Cardiac septum (tissue), 1 donor: ENCODE measurements at regions not wholly inside any gene's neighbourhood (a gene's known extent, or its start where the extent isn't known, plus 50 kb on each side); places are given as distances from the start of the nearest gene placed in this dataset.

Source experiments
- DNase-seq: peaks from one replicate; pipeline ENCODE4 v3.0.0-alpha.2; 2020; ENCODE audit warnings: low spot score
- intact Hi-C: fragments of 100-400 bp; cut with DNase I; formaldehyde crosslinking; loops from one replicate; pipeline ENCODE4 v1.14.0; 2022
- donor health status: DM: no; HTN: no; CAD: no.

DNA sequence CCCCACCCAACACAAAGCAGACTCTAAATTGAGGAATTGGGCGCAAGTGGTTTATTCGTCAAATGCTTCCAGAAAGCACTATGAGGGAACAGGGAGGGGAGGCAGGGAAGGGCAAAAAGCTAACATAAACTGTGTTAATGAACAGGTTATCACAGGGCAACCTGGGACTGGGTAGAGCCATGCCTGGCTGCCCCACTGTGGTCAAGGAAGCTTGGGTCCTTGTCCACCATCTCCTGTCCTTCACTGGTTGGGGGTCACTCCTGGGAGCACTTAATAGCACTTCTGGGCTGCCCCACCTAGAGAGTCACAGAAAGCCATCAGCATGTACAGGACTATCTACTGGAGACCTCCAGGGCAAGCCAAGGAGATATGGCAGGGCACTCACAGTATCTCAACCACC, 102.3 kb downstream of the LINC00237 start:
- no peak for DNase-seq
- intact Hi-C loops: no loop called here

DNA sequence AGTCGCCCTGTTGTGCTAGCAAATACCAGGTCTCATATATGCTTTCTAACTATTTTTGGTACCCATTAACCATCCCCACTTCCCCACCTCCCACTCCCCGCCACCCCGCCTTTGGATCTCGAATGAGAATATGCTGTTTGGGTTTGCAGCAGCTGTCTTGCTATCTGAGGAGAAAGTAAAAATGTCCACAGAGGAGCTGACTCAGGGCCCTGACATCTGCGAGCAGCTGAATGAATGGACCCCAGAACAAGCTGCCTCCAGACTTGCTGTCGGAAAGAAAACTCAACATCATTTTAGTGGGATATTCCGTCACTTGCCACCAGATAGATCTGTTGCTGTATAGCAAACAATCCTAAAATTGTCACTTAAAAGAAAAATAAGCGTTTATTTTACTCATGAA, 103.7 kb downstream of the LINC00237 start:
- intact Hi-C loops: no loop called here
- DNase-seq: no peak

DNA sequence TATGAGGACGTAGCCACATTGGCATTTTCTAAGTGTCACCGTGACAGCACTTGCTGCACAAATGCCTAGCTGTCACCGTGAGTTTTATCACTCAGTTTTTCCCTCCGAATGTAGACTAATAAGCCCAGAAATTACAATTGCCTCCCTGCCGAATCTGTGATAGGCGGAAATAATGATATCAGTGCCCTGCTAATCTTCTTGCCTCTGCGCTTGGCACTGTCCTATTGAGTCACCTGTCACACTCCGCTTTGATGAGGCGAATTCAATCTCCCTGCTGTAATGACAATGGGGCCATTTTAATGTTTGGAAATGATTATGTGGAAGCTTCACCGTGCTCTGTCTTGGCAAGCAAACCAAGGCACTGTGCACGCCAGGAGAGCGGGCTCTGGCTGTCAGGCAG, 112.8 kb downstream of the LINC00237 start:
- no peak for DNase-seq
- intact Hi-C loops: no loop called here

DNA sequence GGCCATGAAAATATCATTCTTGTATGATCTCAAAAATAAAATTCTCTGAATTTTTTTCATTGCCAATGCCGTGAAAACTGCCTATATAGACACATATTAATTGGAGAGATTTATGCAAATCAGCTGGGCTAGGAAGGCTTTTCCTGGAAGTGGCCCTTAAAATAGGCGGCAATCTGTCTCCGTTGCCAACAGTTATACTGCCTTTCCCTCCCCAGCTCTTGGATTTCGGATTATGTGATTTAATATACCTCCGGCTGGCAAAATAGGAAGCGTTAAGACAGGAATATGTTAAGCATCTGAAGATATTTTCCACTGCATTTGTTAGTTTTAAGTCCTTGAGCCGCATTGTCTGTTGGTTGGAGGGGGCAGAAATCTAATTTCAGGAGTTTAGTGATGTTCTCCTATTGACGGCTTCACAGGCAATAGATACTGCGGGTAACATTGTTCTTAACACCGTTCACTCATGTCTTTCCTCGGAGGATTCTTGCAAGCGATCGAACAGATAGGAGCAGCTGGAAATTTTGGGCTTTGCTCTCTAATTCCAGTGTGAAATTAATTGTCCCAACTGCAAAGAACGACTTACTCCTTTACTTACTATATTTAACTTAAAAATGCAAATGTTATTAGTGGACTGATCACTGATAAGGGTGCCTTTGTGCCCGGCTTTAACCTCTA, 113.3 kb downstream of the LINC00237 start:
- intact Hi-C loops: no loop called here
- DNase-seq: no peak

DNA sequence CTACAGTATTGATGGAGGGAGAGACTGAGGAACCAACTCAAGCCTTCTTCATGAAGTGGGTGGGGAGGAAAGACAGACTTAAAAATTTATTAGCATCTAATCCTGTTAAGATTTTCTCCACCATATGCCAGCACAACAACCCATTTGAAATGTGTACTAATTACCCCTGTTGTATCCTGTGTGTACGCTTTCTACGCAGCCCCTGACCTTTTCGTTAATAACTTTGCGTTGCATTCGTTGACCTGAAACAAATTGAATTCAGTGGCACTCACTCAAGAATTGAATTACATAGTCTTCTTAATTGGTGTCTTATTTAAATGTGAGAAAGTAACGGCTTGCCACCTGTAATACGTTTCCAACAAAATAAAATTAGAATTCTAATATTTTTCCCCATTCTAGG, 113.9 kb downstream of the LINC00237 start:
- no peak for DNase-seq
- intact Hi-C loops: no loop called here

DNA sequence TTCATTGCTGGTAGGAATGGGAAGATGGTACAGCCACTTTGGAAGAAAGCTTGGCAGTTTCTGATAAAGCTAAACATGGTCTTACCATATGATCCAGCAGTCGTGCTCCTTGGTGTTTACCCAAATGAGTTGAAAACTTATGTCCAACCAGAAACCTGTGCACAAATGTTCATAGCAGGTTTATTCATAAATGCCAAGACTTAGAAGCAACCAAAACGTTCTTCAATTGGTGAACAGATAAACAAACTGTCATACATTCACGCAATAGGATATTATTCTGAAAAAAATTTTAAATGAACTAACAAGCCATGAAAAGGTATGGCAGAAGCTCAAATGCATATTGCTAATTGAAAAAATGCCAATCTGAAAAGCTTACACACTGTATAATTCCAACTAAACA, 117.1 kb downstream of the LINC00237 start:
- no peak for DNase-seq
- intact Hi-C loops: no loop called here

DNA sequence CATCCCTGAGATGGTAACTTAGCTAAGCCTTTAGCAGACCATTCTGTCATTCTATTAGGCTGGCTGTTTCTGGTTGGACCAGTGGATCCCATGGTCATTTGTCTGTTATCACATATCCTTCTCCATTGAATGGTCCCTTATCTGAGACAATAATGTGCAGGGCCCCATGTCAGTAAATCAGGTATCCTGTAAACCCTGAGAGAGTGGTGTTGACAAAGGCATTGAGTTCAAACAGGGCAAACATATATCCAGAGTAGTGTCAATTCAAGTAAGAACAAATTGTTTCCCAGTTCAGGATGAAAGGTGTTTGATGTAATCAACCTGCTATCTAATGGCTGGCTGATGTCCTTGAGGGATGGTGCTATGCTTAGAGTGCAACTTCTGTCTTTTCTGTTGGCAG, 126.2 kb downstream of the LINC00237 start:
- intact Hi-C loops: no loop called here
- DNase-seq: no peak

DNA sequence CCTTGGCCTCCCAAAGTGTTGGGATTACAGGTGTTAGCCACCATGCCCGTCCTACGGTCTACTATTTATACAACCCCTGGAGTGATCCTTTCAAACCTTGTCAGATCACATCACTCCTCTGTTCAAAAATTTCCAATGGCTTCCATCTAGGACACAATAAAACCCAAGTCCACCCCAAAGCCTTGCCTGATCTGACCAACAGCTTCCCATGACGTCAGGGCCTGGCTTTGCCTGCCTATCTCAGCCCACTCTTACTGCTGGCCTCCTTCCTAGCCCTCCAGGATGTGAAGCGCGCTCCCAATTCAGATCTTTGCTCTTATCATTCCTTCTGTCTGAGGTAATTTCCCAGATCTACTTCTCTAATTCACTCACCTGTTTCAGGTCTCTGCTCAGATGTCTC, 128.4 kb downstream of the LINC00237 start:
- intact Hi-C loops: no loop called here

DNA sequence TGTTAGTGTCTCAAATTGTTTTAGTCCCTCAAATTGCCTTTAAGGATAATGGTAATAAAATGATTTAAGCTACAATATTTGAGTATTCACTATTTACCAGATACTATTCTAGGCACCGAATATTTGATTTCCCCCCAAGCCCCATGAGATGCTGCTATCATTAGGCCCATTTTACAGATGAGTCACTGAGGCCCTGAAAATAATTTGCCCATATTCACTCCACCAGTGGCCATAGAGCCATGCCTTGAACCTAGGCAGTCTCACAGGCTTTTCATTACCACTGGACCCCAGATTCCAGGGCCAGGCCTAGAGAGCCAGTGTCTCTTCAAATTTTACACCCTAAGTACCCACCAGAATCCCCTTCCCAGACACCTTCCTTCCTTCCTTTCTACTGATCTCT, 133.7 kb downstream of the LINC00237 start:
- intact Hi-C loops: no loop called here
- no peak for DNase-seq

More for the DNA sequence above, 128.4 kb downstream of the LINC00237 start:
- no peak for DNase-seq

DNA sequence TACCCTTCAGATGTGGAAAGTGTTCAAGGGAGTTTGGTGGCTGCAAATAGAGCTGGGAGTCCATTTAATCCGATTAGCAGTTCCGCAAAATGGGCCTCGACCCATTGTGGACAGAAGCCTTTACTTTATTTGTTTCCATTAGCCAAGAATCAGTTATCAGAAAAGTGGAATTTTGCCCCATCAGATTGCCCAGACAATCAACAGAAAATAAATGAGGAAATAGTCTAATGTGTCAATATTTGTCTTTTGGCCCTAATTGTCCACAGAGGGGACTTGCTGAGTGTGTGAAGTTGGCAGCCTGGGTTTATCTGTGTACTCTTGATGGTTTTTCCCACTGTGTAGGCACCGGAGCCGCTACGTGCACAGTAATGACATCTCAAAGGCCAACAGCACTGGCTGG, 134.3 kb downstream of the LINC00237 start:
- intact Hi-C loops: no loop called here
- no peak for DNase-seq

DNA sequence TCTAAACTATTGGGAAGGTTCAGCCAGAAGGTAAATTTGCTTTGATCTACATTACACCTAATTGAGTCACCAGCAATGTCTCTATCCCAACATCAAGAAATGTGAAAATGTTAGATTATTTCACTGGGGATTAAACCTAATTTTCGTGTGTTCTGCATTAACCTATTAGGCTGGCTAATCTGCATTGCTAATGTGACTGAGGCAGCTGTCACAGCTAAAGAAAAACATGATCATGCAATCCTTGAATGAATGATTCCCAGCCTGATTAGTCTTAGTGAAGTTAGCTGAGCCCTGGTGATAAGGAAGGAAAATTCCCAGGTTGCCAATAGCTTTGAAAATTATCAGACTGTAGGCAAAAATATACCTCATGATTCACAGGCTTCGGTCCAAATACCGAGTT, 135.3 kb downstream of the LINC00237 start:
- DNase-seq: no peak
- intact Hi-C loops: no loop called here

DNA sequence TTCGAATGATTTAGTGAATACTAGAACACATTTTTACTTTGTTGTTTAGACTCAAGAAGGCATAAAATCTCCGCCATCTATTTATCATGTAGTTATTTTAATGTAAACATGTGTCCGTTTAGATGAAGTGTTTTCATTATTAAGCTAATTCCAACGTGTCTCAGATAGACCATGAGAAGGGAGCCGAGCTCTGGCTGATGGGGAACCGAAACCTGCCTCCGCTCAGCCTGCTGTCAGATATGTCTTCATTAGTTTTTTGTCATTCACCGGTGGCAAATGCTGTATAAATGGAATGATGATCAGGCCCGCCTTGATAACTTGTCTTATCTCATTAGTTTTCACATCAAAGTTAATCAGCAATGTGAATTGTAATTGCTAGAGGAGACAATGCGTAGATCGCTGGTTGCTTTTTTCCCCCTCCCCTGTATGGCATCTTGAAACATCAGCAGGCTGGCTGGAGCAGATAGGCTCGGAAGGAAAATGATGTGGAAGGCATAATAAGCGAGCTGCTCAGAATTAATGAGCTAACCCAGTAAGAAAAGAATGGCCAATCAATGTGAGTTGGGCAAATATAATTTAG, 136.4 kb downstream of the LINC00237 start:
- no peak for DNase-seq
- intact Hi-C loops: no loop called here

DNA sequence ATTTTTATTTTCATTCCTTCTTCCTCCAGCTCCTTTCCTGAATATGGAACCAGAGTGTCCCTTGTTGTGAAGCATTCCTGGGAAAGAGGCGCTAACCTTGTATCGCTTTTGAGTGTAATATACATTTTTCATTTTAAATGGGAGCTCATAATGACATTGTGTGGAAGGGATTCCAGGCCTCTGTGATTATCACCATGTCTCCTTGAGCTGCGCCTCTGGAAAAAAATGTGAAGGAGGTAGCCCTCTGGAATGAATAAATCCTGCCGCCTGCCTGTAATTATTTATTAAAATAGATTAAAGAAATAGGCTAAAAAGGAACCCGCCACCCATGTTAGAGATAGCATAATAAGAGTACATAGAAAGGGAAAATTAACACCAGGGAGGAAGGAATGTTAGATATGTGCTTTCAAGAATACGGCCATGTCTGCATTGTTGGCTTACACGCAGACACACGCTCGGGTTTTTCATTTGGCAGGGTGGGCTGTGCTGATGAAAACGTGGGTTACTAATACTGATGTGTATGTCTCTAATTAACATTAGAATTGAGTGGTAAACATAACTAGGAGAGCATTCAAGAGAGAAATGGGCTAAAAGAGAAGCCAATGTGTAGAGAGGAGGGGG, 138.5 kb downstream of the LINC00237 start:
- no peak for DNase-seq
- intact Hi-C loops: no loop called here

DNA sequence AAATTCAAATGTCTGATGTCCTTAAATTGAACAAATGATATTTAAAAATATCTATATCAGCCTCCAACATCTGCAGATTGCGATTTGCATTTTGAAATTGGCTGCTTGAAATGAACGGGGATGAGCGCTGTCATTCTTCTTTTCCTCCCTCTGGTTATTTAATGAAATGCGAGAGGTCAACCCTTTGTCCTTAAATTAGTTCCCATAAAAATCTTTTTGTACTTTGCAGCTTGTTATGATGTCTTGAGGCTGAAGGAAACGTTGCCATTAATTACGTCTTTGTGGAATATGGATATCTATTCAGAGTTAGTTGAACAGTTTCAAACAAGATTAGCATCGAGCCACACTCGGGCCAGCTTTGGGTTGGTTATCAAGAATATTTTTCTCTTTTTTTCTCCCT, 140.0 kb downstream of the LINC00237 start:
- no peak for DNase-seq
- intact Hi-C loops: no loop called here

DNA sequence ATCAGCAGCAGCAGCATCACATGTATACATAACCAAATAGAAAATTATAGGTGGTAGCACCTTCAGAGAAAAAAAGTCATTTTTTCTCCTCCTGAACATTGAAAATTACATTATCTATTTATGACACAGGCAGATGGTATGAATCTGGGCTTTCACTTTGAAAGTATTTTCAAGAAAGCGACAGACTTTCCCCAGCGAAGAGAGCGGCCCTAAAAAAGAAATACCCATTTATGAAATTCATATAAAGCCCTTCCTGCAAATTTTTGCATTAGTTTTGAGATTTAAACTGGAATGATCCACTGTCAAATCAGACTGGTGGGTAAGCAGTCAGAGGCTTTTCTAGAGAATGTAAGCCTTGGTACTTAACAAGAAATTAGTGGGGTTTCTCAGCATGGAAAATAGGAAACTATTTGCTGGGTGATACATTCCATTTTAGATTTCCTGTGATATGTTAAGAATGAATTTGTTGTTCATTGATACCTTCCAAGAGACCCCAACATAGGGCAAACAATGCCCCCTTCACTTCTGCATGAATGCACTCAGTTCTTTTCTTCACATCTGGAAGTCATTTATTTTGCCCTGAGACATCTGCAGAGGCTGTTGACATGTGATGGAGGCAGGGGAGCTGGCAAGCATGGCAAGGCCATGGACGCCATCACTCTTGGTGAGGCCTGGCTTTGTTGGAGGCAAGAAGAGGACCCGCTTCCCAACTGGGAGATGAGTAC, 147.0 kb downstream of the LINC00237 start:
- intact Hi-C loops: no loop called here
- DNase-seq: no peak

DNA sequence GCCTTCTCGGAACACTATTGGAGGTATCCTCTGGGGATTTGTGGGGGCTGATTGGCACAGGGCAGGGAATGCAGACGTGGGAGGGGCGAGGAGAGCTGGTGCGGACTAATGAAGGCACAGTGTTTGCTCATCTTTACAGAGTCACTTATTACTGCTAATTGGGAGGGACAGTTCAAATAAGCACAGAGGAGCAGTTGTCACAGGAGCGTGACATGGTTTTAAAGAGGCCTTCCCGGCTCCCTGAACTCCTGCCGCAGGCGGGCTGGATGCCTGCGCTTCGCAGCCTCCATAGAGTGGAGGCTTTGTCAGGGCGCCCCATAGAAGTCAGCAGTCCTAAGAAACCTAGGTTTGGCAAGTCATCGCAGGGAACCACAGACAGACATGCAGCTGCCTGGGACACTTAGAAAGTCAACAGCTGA, 149.6 kb downstream of the LINC00237 start:
- intact Hi-C loops: no loop called here

DNA sequence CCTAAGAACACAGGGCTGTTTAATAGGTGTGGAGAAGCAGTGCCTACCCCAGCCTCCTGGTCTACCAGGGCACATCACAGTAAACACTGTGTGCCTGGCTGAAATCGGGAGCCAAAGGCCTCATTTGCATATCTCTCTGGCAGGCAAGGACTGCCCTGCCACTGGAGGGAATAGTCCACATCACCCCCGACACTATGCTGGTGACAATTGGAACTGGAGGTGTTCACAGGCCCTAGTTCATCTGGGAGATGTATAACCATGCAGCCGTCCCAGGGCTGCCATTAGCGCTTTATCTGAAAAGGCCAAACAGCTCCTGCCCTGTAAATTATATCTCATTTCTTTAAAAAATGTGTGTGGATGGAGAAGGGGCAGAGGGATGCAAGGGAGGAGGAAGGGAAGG, 150.3 kb downstream of the LINC00237 start:
- intact Hi-C loops: no loop called here
- DNase-seq: no peak

More for the DNA sequence above, 149.6 kb downstream of the LINC00237 start:
- no peak for DNase-seq

DNA sequence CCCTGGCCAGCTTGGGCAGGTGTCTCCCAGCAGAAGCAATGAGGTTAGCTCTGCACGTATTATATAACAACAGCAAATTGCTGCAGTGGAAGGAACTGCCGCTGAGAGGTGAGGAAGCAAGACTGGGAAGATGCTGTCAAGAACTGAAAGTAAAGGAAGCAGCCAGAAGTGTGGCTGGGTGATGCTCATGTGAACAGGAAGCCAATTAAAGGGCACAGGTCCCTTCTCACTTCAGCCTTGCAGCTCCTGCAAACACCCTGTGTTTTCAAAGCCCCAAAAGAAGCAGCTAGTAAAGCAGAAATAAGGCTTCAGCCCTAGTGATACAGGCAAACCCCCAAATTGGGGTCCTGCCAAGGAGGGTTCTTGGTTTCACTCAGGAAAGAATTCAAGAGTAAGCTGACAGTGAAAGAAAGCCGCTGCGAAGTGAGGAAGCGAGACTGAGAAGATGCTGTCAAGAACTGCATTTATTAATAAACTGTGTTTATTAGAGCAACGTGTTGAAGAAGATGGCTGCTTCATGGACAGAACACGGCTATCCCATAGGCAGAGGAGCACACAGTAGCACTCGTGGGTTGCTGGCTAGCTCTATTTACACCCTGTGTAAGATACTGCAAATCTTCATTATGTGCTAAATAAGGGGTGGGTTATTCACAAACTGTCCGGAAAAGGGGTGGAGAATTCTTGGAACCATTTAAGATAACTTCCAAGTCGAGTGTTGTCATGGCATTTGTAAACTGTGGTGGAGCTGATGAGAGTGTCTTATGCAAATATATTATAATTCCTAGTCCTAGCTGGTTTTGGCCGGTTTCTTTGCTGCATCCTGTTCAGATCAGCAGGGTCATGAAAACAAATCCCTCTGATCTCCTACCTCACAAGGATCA, 152.2 kb downstream of the LINC00237 start:
- intact Hi-C loops: no loop called here
- DNase-seq: no peak

DNA sequence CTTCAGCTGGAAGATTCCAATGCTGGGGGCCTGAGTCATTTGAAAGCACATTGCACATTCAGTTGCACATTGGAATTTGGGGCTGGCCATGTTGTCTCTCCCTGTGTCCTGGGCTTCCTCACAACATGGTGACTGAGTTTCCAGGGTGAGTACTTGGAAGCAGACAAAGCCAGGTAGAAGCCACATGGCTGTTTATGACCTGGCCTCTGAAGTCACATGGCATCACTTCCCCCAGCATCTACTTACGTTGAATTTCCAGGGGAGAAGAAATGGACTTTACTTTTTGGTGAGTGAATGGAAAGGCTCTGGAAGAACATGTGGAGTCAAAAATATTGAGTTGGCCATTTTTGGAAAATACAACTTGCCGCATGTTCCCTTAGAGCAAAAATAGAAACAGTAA, 155.5 kb downstream of the LINC00237 start:
- intact Hi-C loops: no loop called here

More for the DNA sequence above, 155.5 kb downstream of the LINC00237 start:
- DNase-seq: no peak
